IMR-90 (cell line): ENCODE measurements at regions not wholly inside any gene's neighbourhood (a gene's known extent, or its start where the extent isn't known, plus 50 kb on each side); places are given as distances from the start of the nearest gene placed in this dataset.

Experiments used
- ATAC-seq: fragments of 200-7000 bp; cut with Tn5 transposase; 2 replicates; pipeline ENCODE4 v1.9.1; 2020; ENCODE audit warnings: low read depth, mild to moderate bottlenecking, moderate library complexity
- BruUV-seq: library from RNA; stranded (reverse); fragments of 400-500 nt; replicated peaks from 2 replicates; lab custom pipeline; 2021; lab: Mats Ljungman, UMichigan
- CTCF ChIA-PET: fragments of 300-600 bp; formaldehyde crosslinking; extraction: SDS; loops from one replicate; lab custom pipeline; 2021; ENCODE audit warnings: antibody characterized with exemption; lab: Yijun Ruan, JAX
- POLR2A ChIA-PET: fragments of 300-600 bp; sonication (Branson Sonifier 250); formaldehyde crosslinking; loops from one replicate; lab custom pipeline; 2022; ENCODE audit warnings: antibody characterized with exemption; ENCODE audit not compliant: unreplicated experiment; lab: Charles Lee
- DNase-seq: peaks from one replicate; pipeline ENCODE4 v3.0.0; 2013
- H2AFZ ChIP-seq: replicated peaks from 2 replicates; pipeline ENCODE3; 2013; ENCODE audit warnings: low read length, mild to moderate bottlenecking; ENCODE audit not compliant: poor library complexity
- H2AK5ac ChIP-seq: 2 replicates; pipeline ENCODE4 v1.6.1; 2013; ENCODE audit warnings: low read depth, low read length, inconsistent platforms
- H2AK9ac ChIP-seq: replicated peaks from 2 replicates; pipeline ENCODE3; 2013; ENCODE audit warnings: mild to moderate bottlenecking, low read depth, low read length, moderate library complexity; ENCODE audit not compliant: poor library complexity
- H2BK120ac ChIP-seq: 2 replicates; pipeline ENCODE4 v1.6.1; 2013; ENCODE audit warnings: low read depth, low read length, inconsistent platforms
- H2BK15ac ChIP-seq: 3 replicates; pipeline ENCODE4 v1.6.1; 2013; ENCODE audit warnings: low read depth, low read length, inconsistent platforms
- H2BK20ac ChIP-seq: 2 replicates; pipeline ENCODE4 v1.6.1; 2013; ENCODE audit warnings: low read depth, mild to moderate bottlenecking, inconsistent platforms, low read length, moderate library complexity
- H2BK5ac ChIP-seq: 2 replicates; pipeline ENCODE4 v1.6.1; 2013; ENCODE audit warnings: mild to moderate bottlenecking, low read depth, low read length, inconsistent platforms; ENCODE audit not compliant: poor library complexity, severe bottlenecking
- H3K14ac ChIP-seq: replicated peaks from 2 replicates; pipeline ENCODE4 v1.6.1; 2013; ENCODE audit warnings: low read depth, low read length, inconsistent platforms
- H3K18ac ChIP-seq: 2 replicates; pipeline ENCODE4 v1.6.1; 2013; ENCODE audit warnings: low read depth, low read length, control low read depth
- H3K23ac ChIP-seq: 2 replicates; pipeline ENCODE4 v1.6.1; 2013; ENCODE audit warnings: low read depth, low read length, inconsistent platforms
- H3K27ac ChIP-seq: 2 replicates; pipeline ENCODE4 v1.5.1; 2013; ENCODE audit warnings: mild to moderate bottlenecking, control low read depth, low read length; ENCODE audit not compliant: insufficient read depth
- H3K27me3 ChIP-seq: 2 replicates; pipeline ENCODE4 v1.6.1; 2013; ENCODE audit warnings: low read length; ENCODE audit not compliant: control insufficient read depth, insufficient read depth
- H3K36me3 ChIP-seq: 2 replicates; pipeline ENCODE4 v1.6.1; 2013; ENCODE audit warnings: low read length, mixed read lengths; ENCODE audit not compliant: control insufficient read depth, insufficient read depth
- H3K4ac ChIP-seq: 2 replicates; pipeline ENCODE4 v1.6.1; 2013; ENCODE audit warnings: low read depth, low read length, inconsistent platforms
- H3K4me1 ChIP-seq: 2 replicates; pipeline ENCODE4 v1.6.1; 2013; ENCODE audit warnings: low read length, mixed read lengths; ENCODE audit not compliant: control insufficient read depth, insufficient read depth
- H3K4me2 ChIP-seq: 2 replicates; pipeline ENCODE4 v1.6.1; 2013; ENCODE audit warnings: low read depth, mild to moderate bottlenecking, control low read depth, low read length, moderate library complexity
- H3K4me3 ChIP-seq: 2 replicates; pipeline ENCODE4 v1.5.1; 2013; ENCODE audit warnings: low read depth, mild to moderate bottlenecking, control low read depth, low read length, moderate library complexity; ENCODE audit not compliant: insufficient read depth
- H3K56ac ChIP-seq: 2 replicates; pipeline ENCODE4 v1.6.1; 2013; ENCODE audit warnings: low read length, inconsistent platforms; ENCODE audit not compliant: insufficient read depth; ENCODE audit errors: extremely low read depth
- H3K79me1 ChIP-seq, 2 experiments: 2 replicates each; pipeline ENCODE4 v1.6.1; 2013; ENCODE audit warnings: low read length in 2 of 2, inconsistent platforms in 1 of 2, low read depth in 1 of 2
- H3K9ac ChIP-seq: 2 replicates; pipeline ENCODE4 v1.6.1; 2013; ENCODE audit warnings: low read depth, low read length, control low read depth
- H3K9me1 ChIP-seq: 2 replicates; pipeline ENCODE4 v1.6.1; 2013; ENCODE audit warnings: low read length, inconsistent platforms; ENCODE audit not compliant: insufficient read depth
- H3K9me3 ChIP-seq: 2 replicates; pipeline ENCODE4 v1.6.1; 2013; ENCODE audit warnings: low read length; ENCODE audit not compliant: control insufficient read depth, insufficient read depth
- H4K20me1 ChIP-seq: 2 replicates; pipeline ENCODE4 v1.6.1; 2013; ENCODE audit warnings: low read length, inconsistent platforms; ENCODE audit not compliant: insufficient read depth
- H4K5ac ChIP-seq: 2 replicates; pipeline ENCODE4 v1.6.1; 2013; ENCODE audit warnings: mild to moderate bottlenecking, low read depth, low read length, control low read depth
- H4K8ac ChIP-seq, 2 experiments: 2 replicates each; pipeline ENCODE4 v1.6.1; 2013; ENCODE audit warnings: low read depth in 2 of 2, low read length in 2 of 2, control low read depth in 1 of 2, inconsistent platforms in 1 of 2
- H4K91ac ChIP-seq: 2 replicates; pipeline ENCODE4 v1.6.1; 2013; ENCODE audit warnings: low read depth, low read length, inconsistent platforms; ENCODE audit not compliant: insufficient read depth
- BHLHE40 ChIP-seq: fragments of 150-350 bp; IDR thresholded peaks from 2 replicates; pipeline ENCODE4 v1.6.1; 2016; ENCODE audit warnings: mild to moderate bottlenecking, low read depth, low read length
- CEBPB ChIP-seq: IDR thresholded peaks from 2 replicates; pipeline ENCODE4 v1.6.1; 2012; ENCODE audit warnings: low read depth, low read length, improper control_type of control experiment
- CTCF ChIP-seq: conservative IDR thresholded peaks from 2 replicates; pipeline ENCODE4 v1.5.1; 2012; ENCODE audit warnings: mild to moderate bottlenecking, low read depth, low read length, improper control_type of control experiment
- ELK1 ChIP-seq: fragments of 150-350 bp; IDR thresholded peaks from 2 replicates; pipeline ENCODE4 v1.6.1; 2016; ENCODE audit warnings: low read depth, mild to moderate bottlenecking, low read length, moderate library complexity, borderline replicate concordance
- FOS ChIP-seq: fragments of 150-350 bp; IDR thresholded peaks from 2 replicates; pipeline ENCODE4 v1.6.1; 2016; ENCODE audit warnings: low read depth, low read length
- MAZ ChIP-seq: IDR thresholded peaks from 2 replicates; pipeline ENCODE4 v1.6.1; 2012; ENCODE audit warnings: low read depth, mild to moderate bottlenecking, low read length, improper control_type of control experiment, moderate library complexity, borderline replicate concordance
- POLR2A ChIP-seq: IDR thresholded peaks from 2 replicates; pipeline ENCODE4 v1.6.1; 2012; ENCODE audit warnings: mild to moderate bottlenecking, low read depth, low read length
- RAD21 ChIP-seq: IDR thresholded peaks from 2 replicates; pipeline ENCODE4 v1.6.1; 2012; ENCODE audit warnings: low read length, improper control_type of control experiment
- RFX5 ChIP-seq: IDR thresholded peaks from 2 replicates; pipeline ENCODE4 v1.8.0; 2012; ENCODE audit warnings: low read depth, mild to moderate bottlenecking, low read length, moderate library complexity
- SMC3 ChIP-seq: fragments of 150-350 bp; IDR thresholded peaks from 2 replicates; pipeline ENCODE4 v1.6.1; 2016; ENCODE audit warnings: low read depth, mild to moderate bottlenecking, antibody characterized with exemption, low read length, moderate library complexity
- USF2 ChIP-seq: fragments of 150-350 bp; IDR thresholded peaks from 2 replicates; pipeline ENCODE4 v1.6.1; 2017; ENCODE audit warnings: mild to moderate bottlenecking, antibody characterized with exemption, low read length, low read depth
- WGBS, 2 experiments: methylation state at CpG; one replicate each; pipeline versions ENCODE4 v1.1.5 to v1.1.7; 2013; ENCODE audit warnings: missing lambda C conversion rate in 2 of 2; ENCODE audit not compliant: insufficient read length in 1 of 2; ENCODE audit errors: extremely low coverage in 2 of 2; 5-methylcytosine and 5-hydroxymethylcytosine counted together
- dilution Hi-C: fragments of 300-500 bp; cut with HindIII; formaldehyde crosslinking; loops from one replicate; pipeline ENCODE4 v1.14.3; 2018; ENCODE audit warnings: low sequenced_read_pairs; ENCODE audit not compliant: unreplicated experiment
- in situ Hi-C: fragments of 300-500 bp; cut with MboI; formaldehyde crosslinking; loops from 3 replicates; pipeline ENCODE4 v1.14.3; 2019; ENCODE audit warnings: low sequenced_read_pairs, inconsistent platforms, mixed read lengths
- intact Hi-C: fragments of 100-400 bp; cut with micrococcal nuclease; formaldehyde crosslinking; loops from 2 replicates; pipeline ENCODE4 v1.10.0; 2022

GRCh38 chr1:113291777-113292602 lies 98.3 kb upstream of the MAGI3 start:
- intact Hi-C loops: no loop called here
- Histone ChIP-seq H3K18ac (no peak overlapping the region), H4K5ac (no peak overlapping the region), H2BK120ac (no peak overlapping the region), H3K27ac (no peak overlapping the region), H3K36me3 (no peaks in the 10 kb centered on the region), H3K14ac (no peak overlapping the region), H3K9me1 (no peaks in the 10 kb centered on the region), H2BK15ac (no peak overlapping the region), H3K4me3 (no peak overlapping the region), H4K8ac (no peak overlapping the region), H2AFZ (no peak overlapping the region), H2BK5ac (no peak overlapping the region), H4K20me1 (no peaks in the 10 kb centered on the region), H3K4me1 (no peaks in the 10 kb centered on the region), H4K91ac (no peak overlapping the region), H2BK20ac (no peak overlapping the region), H3K27me3 (peaks cover 4% of the 10 kb centered on the region), H2AK9ac (no peak overlapping the region), H3K79me1 (no peaks in the 10 kb centered on the region), H3K23ac (no peak overlapping the region), H3K9me3 (no peaks in the 10 kb centered on the region), H3K56ac (no peak overlapping the region), H3K4me2 (no peak overlapping the region), H3K9ac (no peak overlapping the region), H2AK5ac (no peak overlapping the region), H3K4ac (no peak overlapping the region)
- DNase-seq (no peak), ATAC-seq (no peak)
- no CpG with 5 or more reads among the region's 9 CpGs for WGBS, 2 experiments
- ChIA-PET CTCF (no interaction called here), POLR2A (no interaction called here)
- no TSS peak for BruUV-seq
- TF ChIP-seq SMC3: no peak
- no peak for TF ChIP-seq CEBPB
- TF ChIP-seq BHLHE40: no peak
- no peak for TF ChIP-seq POLR2A
- TF ChIP-seq ELK1: no peak
- no peak for TF ChIP-seq USF2
- no peak for TF ChIP-seq FOS
- no peak for TF ChIP-seq CTCF
- TF ChIP-seq RAD21: no peak
- TF ChIP-seq MAZ: no peak
- TF ChIP-seq RFX5: no peak
- in situ Hi-C loops: no loop called here
- dilution Hi-C loops: no loop called here
